ENCODE measurements at regions not wholly inside any gene's neighbourhood (a gene's known extent, or its start where the extent isn't known, plus 50 kb on each side); places are given as distances from the start of the nearest gene placed in this dataset.
"Not testable (repeated sequence)": the region's sequence is repeated elsewhere in the genome, so short reads cannot be mapped to it uniquely, and the experiment has no call there.

- Histone ChIP-seq H3K27me3 (ENCODE audit: low read depth) (no peaks in the 10 kb centered on the region), H3K4me3 (no peak overlapping the region), H3K4me1 (no peaks in the 10 kb centered on the region), H3K9me3 (no peaks in the 10 kb centered on the region), H3K27ac (no peak overlapping the region), H3K36me3 (no peaks in the 10 kb centered on the region)
- no peak for TF ChIP-seq CTCF (IDR thresholded peaks at IDR 0.05)
- intact Hi-C loops (cut with DNase I): no loop called here
- no peak for DNase-seq
- ATAC-seq: no peak
These were observed 934.9 kb downstream of the KCNJ2 start for GRCh38 chr17:71104225-71104624.

GRCh38 chr17:71106056-71106455, 936.7 kb downstream of the KCNJ2 start:
- H3K4me3 ChIP-seq; H3K36me3 ChIP-seq; H3K9me3 ChIP-seq; DNase-seq; H3K27ac ChIP-seq; H3K27me3 ChIP-seq (ENCODE audit: low read depth); ATAC-seq; intact Hi-C loops (cut with DNase I); H3K4me1 ChIP-seq: not testable (repeated sequence)

- no peaks in the 10 kb centered on the region for H3K4me1 ChIP-seq
- no peaks in the 10 kb centered on the region for H3K27me3 ChIP-seq (ENCODE audit: low read depth)
- H3K36me3 ChIP-seq: no peaks in the 10 kb centered on the region
- no peak overlapping the region for H3K27ac ChIP-seq
- intact Hi-C loops (cut with DNase I): no loop called here
- no peak overlapping the region for H3K4me3 ChIP-seq
- ATAC-seq: no peak
- no peaks in the 10 kb centered on the region for H3K9me3 ChIP-seq
- DNase-seq: no peak
- TF ChIP-seq CTCF (IDR thresholded peaks at IDR 0.05): no peak
These were observed 937.8 kb downstream of the KCNJ2 start for GRCh38 chr17:71107136-71107535.

GRCh38 chr17:71109697-71110096, 940.4 kb downstream of the KCNJ2 start:
- DNase-seq: no peak
- intact Hi-C loops (cut with DNase I): no loop called here

GRCh38 chr17:71110326-71110725, 941.0 kb downstream of the KCNJ2 start:
- intact Hi-C loops (cut with DNase I): no loop called here
- DNase-seq: no peak
- no peak for TF ChIP-seq CTCF (IDR thresholded peaks at IDR 0.05)

More at GRCh38 chr17:71109697-71110096, 940.4 kb downstream of the KCNJ2 start:
- Histone ChIP-seq H3K36me3 (no peaks in the 10 kb centered on the region), H3K4me1 (no peaks in the 10 kb centered on the region), H3K27me3 (ENCODE audit: low read depth) (no peaks in the 10 kb centered on the region), H3K4me3 (no peak overlapping the region), H3K9me3 (no peaks in the 10 kb centered on the region), H3K27ac (no peak overlapping the region)
- no peak for TF ChIP-seq CTCF (IDR thresholded peaks at IDR 0.05)
- ATAC-seq: no peak

GRCh38 chr17:71111460-71111859, 942.1 kb downstream of the KCNJ2 start:
- ATAC-seq: no peak
- H3K36me3 ChIP-seq: no peaks in the 10 kb centered on the region
- H3K27me3 ChIP-seq (ENCODE audit: low read depth): no peaks in the 10 kb centered on the region
- H3K27ac ChIP-seq: no peak overlapping the region
- intact Hi-C loops (cut with DNase I): no loop called here
- no peak for TF ChIP-seq CTCF (IDR thresholded peaks at IDR 0.05)
- no peaks in the 10 kb centered on the region for H3K9me3 ChIP-seq
- no peak overlapping the region for H3K4me3 ChIP-seq
- DNase-seq: no peak
- H3K4me1 ChIP-seq: no peaks in the 10 kb centered on the region

More at GRCh38 chr17:71110326-71110725, 941.0 kb downstream of the KCNJ2 start:
- H3K9me3 ChIP-seq: no peaks in the 10 kb centered on the region
- no peak overlapping the region for H3K27ac ChIP-seq
- H3K36me3 ChIP-seq: no peaks in the 10 kb centered on the region
- no peak overlapping the region for H3K4me3 ChIP-seq
- no peak for ATAC-seq
- no peaks in the 10 kb centered on the region for H3K4me1 ChIP-seq
- H3K27me3 ChIP-seq (ENCODE audit: low read depth): no peaks in the 10 kb centered on the region

Data from lower lobe of right lung (tissue), 2 donors.